Skeletal muscle satellite cell (primary cell): ENCODE measurements at regions not wholly inside any gene's neighbourhood (a gene's known extent, or its start where the extent isn't known, plus 50 kb on each side); places are given as distances from the start of the nearest gene placed in this dataset.

Experiments
- H3K27me3 ChIP-seq: 2 replicates; pipeline ENCODE4 v1.7.0; 2013; ENCODE audit warnings: low read length; ENCODE audit not compliant: control insufficient read depth, insufficient read depth
- H3K36me3 ChIP-seq: 2 replicates; pipeline ENCODE4 v1.7.0; 2013; ENCODE audit warnings: mild to moderate bottlenecking, control low read depth, low read length; ENCODE audit not compliant: insufficient read depth
- H3K4me1 ChIP-seq: 2 replicates; pipeline ENCODE4 v1.7.0; 2013; ENCODE audit warnings: low read length; ENCODE audit not compliant: control insufficient read depth, insufficient read depth
- H3K4me2 ChIP-seq: 2 replicates; pipeline ENCODE4 v1.7.0; 2013; ENCODE audit warnings: mild to moderate bottlenecking, low read length
- H3K4me3 ChIP-seq: 2 replicates; pipeline ENCODE4 v1.7.0; 2013; ENCODE audit warnings: low read length
- H3K9ac ChIP-seq: 2 replicates; pipeline ENCODE4 v1.7.0; 2013; ENCODE audit warnings: mild to moderate bottlenecking, low read depth, low read length, moderate library complexity
- H3K9me3 ChIP-seq: replicated peaks from 2 replicates; pipeline ENCODE4 v1.7.0; 2013; ENCODE audit warnings: mild to moderate bottlenecking, control low read depth, low read length

DNA sequence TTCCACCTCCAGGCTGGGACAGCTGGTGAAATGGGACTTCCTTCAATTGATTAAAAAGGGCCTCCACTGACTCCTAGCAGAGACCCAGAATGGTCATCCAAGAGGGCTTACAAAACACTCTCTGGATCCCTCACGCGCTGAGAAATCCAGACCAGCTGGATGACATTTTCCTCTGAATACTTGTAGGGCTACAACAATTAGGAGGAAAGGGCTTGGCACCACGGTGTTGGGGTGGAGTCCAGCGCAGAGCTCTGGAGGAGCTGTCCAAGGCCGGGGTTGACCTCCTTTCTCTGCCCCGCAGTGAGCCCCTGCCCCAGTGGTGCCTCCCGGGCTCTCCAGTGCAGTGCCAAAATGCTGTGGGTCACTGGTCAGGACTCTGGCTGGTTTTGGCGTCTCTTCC, 189.0 kb upstream of the CCND2 start:
- Histone ChIP-seq H3K4me2 (no peak overlapping the region), H3K9ac (no peak overlapping the region), H3K4me3 (no peak overlapping the region), H3K4me1 (no peaks in the 10 kb centered on the region), H3K36me3 (no peaks in the 10 kb centered on the region), H3K9me3 (no peaks in the 10 kb centered on the region), H3K27me3 (peaks cover 3% of the 10 kb centered on the region)

DNA sequence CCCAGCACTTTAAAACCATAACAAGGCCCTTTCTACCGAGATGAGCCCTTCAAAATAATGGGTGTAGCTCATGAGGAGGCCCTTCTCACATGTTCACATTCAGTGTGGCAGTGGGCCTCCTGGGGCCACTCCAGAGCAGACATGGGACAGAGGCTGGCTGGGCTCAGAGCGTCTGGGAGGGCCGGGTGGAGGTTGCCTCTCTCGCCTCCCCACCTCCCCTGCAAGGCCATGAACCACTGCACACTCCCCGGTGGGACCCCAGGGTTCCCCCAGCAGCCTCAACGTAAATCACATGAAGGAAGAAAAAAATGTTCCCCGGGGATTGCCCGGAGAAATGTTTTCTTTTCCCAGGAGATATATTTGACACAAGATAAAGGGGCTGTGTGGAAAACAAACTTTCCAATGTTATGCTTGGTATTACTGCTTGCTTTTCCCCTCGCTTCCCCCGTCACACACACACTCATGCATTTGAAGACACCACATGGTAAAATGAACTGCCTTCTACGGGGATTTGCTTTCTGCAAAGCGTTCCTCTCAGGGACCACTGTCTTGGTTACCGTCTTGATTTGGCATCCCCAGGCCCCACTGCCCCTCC, 190.7 kb upstream of the CCND2 start:
- H3K9ac ChIP-seq, result no peak overlapping the region
- no peaks in the 10 kb centered on the region for H3K9me3 ChIP-seq
- no peak overlapping the region for H3K4me2 ChIP-seq
- no peaks in the 10 kb centered on the region for H3K27me3 ChIP-seq
- H3K36me3 ChIP-seq, result no peaks in the 10 kb centered on the region
- no peak overlapping the region for H3K4me3 ChIP-seq
- no peaks in the 10 kb centered on the region for H3K4me1 ChIP-seq

DNA sequence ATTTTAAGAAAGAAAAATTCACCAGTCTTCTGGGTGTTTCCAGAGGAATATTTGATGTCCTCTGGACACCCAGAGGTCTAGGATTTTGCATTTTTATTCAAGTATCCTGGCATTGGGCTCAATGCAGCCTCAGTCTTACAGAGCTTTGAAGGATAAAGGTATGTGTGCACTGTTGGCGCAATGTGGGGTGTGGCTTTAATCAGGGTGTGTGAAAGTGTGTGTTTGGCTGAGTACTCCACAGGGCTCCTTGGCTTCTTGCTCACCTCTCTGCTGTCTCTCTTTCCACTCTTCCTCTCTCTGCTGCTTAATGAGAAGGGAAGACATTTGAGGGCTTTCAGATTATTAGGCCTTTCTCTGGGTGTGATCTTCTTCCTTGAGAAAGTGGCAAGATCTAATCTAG, 193.3 kb upstream of the CCND2 start:
- Histone ChIP-seq H3K4me2 (no peak overlapping the region), H3K4me3 (no peak overlapping the region), H3K9ac (no peak overlapping the region), H3K36me3 (no peaks in the 10 kb centered on the region), H3K9me3 (no peaks in the 10 kb centered on the region), H3K27me3 (no peaks in the 10 kb centered on the region), H3K4me1 (no peaks in the 10 kb centered on the region)

DNA sequence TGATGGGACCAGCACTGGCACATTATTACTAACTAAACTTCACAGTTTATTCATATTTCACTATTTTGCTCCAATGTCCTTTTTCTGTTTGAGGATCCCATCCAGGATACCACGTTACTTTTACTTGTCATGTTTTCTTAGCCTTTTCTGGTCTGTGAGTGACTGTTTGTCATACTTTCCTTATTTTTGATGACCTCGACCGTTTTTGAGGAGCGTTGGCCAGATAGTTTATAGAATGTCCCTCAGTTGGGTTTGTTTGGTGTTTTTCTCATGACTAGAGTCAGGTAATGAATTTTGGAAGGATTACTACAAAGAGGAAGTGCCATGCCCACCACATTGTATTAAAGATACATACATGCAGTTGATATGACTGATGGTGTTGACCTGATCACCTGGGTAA, 199.4 kb upstream of the CCND2 start:
- H3K9me3 ChIP-seq, result no peaks in the 10 kb centered on the region
- no peaks in the 10 kb centered on the region for H3K4me1 ChIP-seq
- H3K27me3 ChIP-seq, result no peaks in the 10 kb centered on the region
- H3K4me2 ChIP-seq, result no peak overlapping the region
- H3K36me3 ChIP-seq, result no peaks in the 10 kb centered on the region
- no peak overlapping the region for H3K4me3 ChIP-seq
- no peak overlapping the region for H3K9ac ChIP-seq

DNA sequence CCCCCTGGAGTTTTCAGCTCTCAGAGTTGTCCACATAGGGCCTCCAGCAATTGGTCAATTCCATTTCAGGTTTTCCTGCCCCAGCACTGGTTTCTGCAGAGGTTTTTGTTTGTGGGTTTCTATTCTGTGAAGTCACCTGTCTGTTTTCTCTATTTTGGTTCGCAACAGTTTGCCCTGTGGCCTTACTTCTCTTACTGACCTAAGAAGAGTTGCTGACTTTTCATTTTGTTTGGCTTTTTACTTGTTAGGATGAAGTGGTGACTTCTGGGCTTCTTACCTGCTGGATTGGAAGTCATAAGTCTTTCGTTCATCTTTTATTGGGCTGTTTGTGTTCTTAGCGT, 196.4 kb upstream of the PARP11 start:
- Histone ChIP-seq H3K9me3 (no peaks in the 10 kb centered on the region), H3K36me3 (no peaks in the 10 kb centered on the region), H3K4me3 (no peak overlapping the region), H3K9ac (no peak overlapping the region), H3K4me1 (no peaks in the 10 kb centered on the region), H3K27me3 (no peaks in the 10 kb centered on the region), H3K4me2 (no peak overlapping the region)

DNA sequence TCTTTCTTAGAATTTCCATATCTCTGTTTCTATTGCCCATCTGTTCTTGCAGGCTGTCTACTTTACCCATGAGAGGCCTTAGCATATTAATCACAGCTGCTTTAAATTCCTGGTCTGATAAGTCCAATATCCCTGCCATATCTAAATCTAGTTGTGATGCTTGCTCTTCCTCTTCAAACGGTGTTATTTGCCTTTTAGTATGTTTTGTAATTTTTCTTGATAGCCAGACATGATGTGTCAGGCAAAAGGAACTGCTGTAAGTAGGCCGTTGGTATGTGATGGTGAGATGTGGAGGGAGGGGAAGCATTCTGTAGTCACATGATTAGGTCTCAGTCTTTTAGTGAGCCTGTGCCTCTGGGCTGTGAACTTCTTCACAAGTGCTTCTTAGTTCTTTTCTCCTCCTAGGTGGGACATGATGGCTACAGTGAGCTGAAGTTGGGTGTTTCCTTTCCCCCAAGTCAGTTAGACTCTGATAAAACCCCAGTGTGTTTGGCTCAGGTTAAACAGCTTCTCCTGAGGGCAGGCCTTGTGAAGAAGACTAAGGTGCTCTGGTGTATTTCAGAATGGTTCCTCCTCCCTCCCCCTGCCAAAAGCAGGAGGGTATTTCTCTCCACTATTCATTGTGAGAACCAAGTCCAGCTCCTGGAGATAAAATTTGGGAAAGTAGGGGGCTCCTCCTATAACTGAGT, 195.9 kb upstream of the PARP11 start:
- no peaks in the 10 kb centered on the region for H3K4me1 ChIP-seq
- H3K9me3 ChIP-seq, result no peaks in the 10 kb centered on the region
- H3K36me3 ChIP-seq, result no peaks in the 10 kb centered on the region
- H3K4me2 ChIP-seq, result no peak overlapping the region
- no peaks in the 10 kb centered on the region for H3K27me3 ChIP-seq
- H3K4me3 ChIP-seq, result no peak overlapping the region
- H3K9ac ChIP-seq, result no peak overlapping the region

DNA sequence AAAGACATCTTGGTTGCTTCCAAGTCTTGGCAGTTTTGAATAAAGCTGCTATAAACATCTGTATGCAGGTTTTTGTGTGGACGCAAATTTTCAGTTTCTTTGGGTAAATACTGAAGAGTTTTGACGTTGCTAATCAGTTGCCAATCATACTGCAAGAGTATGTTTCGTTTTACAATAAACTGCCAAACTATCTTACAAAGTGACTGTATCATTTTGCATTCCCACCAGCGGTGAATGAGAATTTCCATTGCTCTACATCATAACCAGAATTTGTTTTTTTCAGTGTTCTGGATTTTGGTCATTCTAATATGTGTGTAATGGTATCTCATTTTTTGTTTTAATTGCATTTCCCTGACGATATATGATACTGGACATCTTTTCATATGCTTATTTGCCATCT, 190.8 kb upstream of the PARP11 start:
- Histone ChIP-seq H3K4me2 (no peak overlapping the region), H3K9ac (no peak overlapping the region), H3K27me3 (peaks cover 7% of the 10 kb centered on the region), H3K9me3 (no peaks in the 10 kb centered on the region), H3K4me1 (no peaks in the 10 kb centered on the region), H3K4me3 (no peak overlapping the region), H3K36me3 (no peaks in the 10 kb centered on the region)

DNA sequence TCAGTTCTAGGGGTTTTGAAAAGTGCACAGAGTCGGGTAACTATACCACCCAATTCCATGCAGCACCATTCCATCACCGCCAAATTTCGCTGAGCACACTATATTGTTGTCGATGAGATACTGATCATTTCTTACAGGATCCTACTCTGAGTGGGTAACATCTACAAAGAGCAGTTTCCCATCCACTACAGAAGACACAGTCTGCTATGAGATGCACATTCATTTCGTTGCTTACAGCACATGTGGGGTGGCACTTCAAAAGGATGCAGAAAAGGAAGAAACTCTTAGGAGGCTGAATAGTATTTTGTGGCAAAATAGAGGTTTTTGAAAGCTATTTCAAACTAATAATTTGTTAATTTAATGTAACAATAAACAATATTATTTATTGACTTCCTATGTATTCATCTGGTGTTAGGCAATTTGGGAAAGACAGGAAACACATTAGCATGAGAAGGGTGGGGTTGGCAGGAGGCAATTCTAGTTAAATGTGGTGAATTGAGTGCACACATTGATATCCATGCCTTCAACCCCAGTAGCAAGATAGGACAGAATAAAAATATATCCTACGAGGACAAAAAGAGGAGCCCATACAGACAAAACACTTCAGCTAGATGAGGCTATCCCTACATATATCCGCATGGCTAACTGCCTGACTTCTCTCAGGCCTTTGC, 186.8 kb upstream of the PARP11 start:
- Histone ChIP-seq H3K9ac (no peak overlapping the region), H3K4me1 (no peaks in the 10 kb centered on the region), H3K9me3 (no peaks in the 10 kb centered on the region), H3K27me3 (peaks cover 7% of the 10 kb centered on the region), H3K36me3 (no peaks in the 10 kb centered on the region), H3K4me2 (no peak overlapping the region), H3K4me3 (no peak overlapping the region)

DNA sequence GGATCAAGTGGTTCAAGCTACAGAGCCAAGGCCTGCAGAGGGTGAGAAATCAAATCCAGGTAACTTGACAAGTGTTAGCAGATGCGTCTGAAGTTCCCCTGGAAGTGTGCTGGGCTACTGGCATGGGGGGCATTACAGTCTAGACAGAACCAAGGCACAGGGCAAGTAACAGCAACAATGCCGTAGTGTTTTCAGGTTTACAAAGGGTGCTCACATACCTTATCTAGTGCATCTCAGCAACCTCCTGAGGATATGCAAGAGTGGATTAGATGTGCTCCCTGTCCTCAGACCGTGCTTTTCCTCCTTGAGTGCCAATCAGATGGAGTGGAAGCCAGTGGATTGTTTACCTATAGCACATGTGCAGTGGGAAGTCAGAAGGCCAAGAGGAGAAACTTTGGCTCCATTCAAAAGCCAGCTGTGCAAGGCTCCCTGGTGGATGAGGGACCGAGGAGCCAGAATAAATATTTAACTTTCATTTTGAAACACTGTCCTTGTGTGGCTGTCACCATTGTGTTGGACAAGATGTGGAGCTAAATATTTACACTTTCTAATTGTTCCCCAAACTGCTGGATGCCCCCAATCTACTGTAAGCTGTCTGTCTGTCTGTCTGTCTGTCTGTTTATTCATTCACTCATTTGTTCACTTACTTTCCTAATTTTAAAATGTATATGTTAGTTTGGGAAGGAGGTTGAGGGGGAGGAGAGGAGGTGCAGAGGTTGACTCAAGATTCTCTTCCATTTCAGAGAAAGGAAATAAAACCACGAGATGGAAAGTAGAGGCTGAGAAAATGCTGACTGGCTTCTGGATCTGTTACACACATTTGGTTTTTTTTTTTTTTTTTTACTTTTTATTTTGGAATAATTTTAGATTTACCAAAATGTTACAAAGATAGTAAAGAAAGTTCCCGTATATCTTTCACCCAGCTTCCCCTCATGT, 184.0 kb upstream of the PARP11 start:
- Histone ChIP-seq H3K4me2 (no peak overlapping the region), H3K9ac (no peak overlapping the region), H3K27me3 (peaks cover under 1% of the 10 kb centered on the region), H3K36me3 (no peaks in the 10 kb centered on the region), H3K4me3 (no peak overlapping the region), H3K4me1 (no peaks in the 10 kb centered on the region), H3K9me3 (no peaks in the 10 kb centered on the region)

DNA sequence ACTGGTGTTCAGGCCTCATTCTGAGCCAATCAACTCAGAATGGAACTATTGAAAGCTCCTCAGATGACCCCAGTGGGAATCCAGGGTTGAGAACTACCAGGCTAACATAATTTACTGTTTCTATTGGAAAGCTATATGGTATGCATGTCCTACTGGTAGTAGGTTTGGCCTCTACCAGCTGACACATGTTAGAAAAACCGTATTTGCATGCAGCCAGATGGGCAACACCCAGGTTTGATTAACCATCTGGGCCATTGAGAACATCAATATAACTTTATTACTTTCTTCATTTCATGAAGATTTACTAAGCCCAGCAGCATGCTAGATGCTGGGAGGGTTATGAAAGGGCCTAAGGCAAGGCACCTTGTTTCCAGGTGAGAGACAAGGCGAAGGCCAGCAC, 181.4 kb upstream of the PARP11 start:
- Histone ChIP-seq H3K4me2 (no peak overlapping the region), H3K9me3 (no peaks in the 10 kb centered on the region), H3K4me3 (no peak overlapping the region), H3K4me1 (no peaks in the 10 kb centered on the region), H3K27me3 (peaks cover 4% of the 10 kb centered on the region), H3K36me3 (no peaks in the 10 kb centered on the region), H3K9ac (no peak overlapping the region)

DNA sequence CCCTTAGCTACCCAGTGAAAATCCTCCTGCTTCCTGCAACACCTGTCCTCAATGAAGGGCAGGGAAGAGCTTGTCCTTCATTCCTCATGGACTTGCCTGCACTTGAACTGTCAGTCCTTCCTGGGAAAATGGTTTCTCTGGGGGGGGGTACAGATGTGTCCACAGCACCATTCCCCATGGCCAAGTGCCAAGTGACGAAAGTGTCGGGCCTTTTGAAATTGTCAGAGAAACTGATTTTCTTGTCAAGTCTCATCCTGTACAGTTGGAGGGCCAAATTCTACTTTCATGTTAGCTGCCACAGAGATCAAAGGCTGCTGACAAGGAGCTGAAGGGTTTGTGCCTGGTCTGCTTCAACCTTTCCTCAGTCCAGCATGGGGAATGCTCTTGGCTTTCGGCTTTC, 179.5 kb upstream of the PARP11 start:
- H3K9me3 ChIP-seq, result no peaks in the 10 kb centered on the region
- H3K27me3 ChIP-seq, result peaks cover 7% of the 10 kb centered on the region
- H3K36me3 ChIP-seq, result no peaks in the 10 kb centered on the region
- no peak overlapping the region for H3K4me3 ChIP-seq
- H3K4me1 ChIP-seq, result no peaks in the 10 kb centered on the region
- no peak overlapping the region for H3K4me2 ChIP-seq
- H3K9ac ChIP-seq, result no peak overlapping the region
